HG03378 (cell line): ENCODE measurements at regions not wholly inside any gene's neighbourhood (a gene's known extent, or its start where the extent isn't known, plus 50 kb on each side); places are given as distances from the start of the nearest gene placed in this dataset.
"Not testable (repeated sequence)": the region's sequence is repeated elsewhere in the genome, so short reads cannot be mapped to it uniquely, and the experiment has no call there.

ENCODE experiments used
- ATAC-seq: cut with Tn5 transposase; IDR thresholded peaks from one replicate; pipeline ENCODE4 v1.9.1; 2021; ENCODE audit warnings: mild to moderate bottlenecking, moderate library complexity; ENCODE audit not compliant: unreplicated experiment

DNA sequence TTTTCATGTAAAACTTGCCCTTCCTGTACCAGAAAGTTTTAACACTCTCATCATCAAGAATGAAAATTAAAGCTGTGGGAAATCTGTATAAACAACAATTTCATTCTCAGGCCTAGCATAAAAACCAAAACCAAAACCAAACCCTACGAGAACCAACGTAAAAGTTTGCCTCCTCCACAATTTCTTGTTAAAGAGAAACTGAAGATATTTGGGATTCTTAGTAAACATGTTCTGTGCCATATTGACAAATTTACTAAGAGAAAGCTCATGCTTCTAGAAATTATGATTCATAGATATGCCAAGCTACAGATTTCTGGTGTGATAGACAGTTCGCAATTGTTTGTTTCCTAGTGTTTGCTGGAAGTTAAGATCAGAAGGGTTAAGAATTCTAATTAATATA lies 801.0 kb upstream of the NUDT12 start:
- ATAC-seq, result no peak

DNA sequence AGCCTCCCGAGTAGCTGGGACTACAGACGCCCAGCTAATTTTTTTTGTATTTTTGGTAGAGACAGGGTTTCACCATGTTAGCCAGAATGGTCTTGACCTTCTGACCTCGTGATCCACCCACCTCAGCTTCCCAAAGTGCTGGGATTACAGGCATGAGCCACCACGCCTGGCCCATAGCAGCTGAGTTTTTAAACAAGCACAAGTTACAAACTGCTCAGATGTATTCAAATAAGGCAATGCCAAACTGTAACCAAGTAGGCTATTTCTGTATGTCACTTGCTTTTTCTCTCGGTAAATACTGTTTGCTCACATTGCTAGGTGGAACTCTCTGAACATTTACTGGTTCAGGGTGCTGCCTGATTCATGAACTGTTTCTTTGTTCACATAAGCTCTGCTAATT lies 799.3 kb upstream of the NUDT12 start:
- ATAC-seq, result no peak

DNA sequence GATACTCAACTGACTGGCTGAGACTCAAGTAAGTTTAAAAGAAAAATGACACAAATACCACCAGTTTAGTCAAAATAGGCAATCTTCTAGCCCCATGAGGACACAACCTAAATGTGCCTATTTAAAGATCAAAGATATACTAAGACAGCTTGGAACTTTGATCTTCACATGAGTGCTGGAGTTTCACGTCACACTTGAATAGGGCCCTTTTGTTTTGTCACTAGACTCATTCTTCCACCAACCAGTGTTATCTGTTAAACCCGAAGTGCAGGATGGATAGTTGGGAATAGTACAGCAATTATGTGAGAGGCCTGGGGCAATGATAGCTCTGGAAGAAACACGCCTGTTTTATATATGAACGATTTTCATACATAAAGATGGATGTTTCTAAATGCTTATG lies 792.8 kb upstream of the NUDT12 start:
- no peak for ATAC-seq

DNA sequence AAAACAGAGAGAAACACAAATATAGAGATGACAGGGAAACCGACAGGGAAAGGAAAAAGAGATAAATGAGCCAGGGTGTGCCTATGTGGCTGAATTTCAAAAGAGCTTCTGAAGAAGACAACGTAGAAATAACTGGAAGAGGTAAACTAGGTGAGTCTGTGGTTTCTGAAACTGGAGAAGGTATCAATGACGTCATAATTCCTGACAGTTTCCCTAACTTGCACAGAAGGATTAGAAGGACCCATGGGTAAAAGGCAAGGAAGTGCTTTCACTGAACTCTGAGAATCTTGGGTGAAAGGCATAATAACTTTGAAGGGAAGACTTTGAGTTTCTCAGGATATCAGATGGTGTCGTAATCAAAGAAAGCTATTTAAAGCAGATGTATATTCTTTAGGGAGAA lies 790.8 kb upstream of the NUDT12 start:
- no peak for ATAC-seq

DNA sequence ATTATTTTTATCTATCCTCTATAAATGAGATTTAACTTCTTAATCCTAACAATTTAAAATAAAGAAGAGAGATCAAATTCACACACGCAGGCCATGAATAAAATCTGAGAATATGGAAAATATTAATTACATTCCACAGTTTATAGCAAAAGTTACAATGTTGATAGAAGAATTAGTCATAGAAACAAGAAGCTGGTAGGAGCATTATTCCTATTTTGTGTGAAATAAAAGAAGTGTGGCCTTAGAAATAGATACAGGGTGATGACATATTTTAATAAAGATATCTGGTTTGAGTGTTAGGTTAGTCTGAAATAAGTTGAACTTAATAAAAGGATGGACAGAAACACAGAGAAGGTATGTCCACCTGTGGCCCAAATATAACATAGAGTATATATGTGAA lies 790.4 kb upstream of the NUDT12 start:
- ATAC-seq, result no peak

DNA sequence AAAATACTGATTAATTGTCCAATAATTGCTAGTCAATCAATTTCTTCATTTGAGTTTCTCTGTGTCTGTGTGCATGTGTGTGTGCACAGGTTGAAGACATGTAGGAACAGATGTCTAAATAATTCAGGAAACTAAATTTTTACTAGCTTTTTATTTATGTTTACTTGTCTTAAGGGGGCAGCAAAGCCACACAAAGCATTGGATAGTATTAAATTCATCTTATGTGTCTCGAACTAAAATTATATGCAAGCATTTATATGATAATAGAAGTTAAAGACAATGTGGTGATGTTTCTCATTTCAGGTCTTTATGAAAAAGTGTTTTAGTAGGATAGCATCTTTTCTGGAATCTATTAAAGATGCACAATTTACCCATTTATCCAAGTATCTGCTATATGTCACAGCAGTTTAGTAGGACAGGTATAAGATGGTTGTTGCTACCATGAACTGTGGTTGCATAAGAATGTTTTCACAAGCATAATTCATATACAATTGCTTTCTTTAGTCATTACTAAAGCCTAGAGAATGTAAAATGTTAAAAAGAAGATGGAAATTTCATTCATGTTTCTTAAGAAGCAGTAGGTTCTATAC lies 784.6 kb upstream of the NUDT12 start:
- ATAC-seq, result no peak

DNA sequence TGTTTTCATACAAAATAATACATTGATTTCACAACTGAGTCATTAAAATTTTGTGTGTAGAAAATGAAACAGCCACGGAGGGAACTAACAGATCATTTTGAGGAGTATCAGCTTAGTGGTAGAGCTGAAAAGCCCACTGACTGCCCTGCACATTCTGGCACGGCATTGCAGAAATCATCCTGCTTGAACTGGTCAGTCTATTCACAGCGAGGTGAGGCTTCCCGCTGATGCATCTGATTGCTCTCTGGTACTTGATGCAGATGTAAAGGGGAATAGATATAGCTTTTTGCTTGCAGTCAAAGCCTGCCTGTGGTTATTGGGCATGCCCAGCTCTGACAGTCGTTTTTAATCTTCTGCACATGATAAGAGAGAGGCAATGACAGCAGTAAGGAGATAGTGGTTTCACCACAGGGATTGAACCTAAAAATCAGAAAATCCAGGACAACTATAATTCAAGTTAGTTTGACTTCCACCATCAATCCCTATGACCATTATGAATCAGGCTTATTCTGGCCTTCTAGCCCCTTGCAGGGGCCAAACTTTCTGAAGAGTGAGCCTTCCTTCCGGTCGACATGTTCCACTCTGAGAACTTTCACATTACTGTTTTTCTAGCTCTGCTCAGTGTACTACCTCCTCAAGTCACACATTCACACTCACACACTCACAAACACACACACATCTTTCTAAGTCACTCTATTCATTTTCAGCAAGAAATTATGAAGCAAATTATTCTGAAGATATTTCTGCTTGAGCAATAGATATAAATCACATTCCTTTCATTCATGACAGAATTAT lies 782.8 kb upstream of the NUDT12 start:
- no peak for ATAC-seq

DNA sequence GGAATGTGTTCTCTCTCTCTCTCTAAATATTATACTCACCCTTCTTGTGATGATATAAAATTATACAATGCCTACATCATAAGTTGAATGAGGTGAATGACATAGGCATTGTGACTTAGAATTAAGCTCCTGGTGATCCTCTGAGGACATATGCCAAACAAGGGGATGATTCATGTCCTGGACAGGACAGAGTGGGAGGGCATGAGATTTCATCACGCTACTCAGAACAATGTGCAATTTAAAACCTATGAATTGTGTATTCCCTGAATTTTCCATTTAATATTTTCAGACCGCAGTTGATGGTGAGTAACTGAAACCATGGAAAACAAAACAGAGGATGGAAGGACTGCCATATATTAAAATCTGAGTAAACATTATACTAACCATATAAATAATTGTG lies 782.2 kb upstream of the NUDT12 start:
- no peak for ATAC-seq

DNA sequence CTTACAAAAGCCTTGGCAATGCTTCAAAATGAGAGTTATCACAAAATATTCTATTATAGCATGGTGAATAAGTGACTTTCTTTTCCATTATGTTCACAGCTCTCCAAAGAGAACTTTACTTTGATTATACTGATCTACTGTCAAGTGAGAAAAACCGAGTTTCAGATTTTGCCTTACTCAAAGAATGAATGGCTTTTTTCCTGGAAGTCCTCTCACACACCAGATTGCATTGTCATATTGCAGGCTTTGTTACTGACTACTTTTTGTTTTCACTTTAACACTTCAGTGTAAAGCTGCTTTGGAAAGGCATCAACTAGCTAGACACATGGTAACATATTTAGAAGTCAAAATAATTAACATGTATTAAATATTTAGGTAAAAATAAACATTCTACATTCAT lies 765.2 kb upstream of the NUDT12 start:
- no peak for ATAC-seq

DNA sequence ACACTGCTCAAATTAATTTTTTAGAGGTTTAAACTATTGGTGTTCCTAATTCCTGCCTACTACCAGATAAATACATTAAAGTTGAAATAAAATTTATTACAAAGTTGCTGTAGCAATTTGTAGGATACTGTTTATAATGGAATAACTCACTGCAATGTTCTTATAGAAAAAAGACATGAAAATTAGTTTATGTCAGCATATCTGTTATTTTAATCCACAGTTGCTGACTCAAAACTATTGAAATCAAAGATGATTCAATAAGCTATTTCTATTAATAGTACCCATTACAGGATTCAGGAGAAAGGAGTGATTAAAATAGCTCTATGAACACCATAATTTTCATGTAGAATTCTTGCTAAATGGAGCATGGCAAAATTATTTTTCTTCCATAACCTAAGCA lies 764.4 kb upstream of the NUDT12 start:
- no peak for ATAC-seq

DNA sequence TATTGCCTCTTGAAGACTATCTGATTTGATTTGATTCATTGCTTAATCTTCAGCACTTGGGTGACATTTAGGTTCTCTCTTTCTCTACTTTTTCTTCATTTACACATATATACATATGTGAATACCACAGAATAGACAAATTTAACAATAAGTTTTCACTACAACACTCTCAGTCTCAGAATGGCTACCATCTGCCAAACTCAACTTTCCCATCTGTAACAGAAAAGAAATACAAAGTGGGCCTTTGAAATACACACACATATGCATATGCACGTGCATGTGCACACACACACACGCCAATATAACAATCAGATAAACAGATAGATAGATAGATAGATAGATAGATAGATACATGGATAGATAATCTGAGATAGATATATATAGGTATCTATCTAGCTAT lies 762.8 kb upstream of the NUDT12 start:
- no peak for ATAC-seq

DNA sequence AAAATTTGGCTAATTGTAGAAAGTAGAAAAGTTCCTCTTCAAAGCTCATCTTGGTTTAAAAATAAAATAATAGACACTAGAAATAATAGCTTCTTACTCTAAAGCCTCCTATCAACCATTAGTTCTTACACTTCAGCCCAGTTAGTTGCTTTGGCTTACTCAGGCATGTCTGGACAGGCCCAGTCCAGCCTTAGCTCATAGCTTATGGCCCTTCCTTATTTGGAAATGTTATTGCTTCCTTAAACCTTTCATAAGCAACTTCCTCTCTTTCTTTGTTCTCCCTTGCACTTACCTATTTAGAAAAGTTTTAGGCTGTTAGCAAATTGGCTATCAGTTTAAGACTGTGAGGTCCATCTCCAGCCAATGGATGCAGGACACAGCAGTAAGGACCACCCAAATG lies 754.1 kb upstream of the NUDT12 start:
- ATAC-seq, result not testable (repeated sequence)

DNA sequence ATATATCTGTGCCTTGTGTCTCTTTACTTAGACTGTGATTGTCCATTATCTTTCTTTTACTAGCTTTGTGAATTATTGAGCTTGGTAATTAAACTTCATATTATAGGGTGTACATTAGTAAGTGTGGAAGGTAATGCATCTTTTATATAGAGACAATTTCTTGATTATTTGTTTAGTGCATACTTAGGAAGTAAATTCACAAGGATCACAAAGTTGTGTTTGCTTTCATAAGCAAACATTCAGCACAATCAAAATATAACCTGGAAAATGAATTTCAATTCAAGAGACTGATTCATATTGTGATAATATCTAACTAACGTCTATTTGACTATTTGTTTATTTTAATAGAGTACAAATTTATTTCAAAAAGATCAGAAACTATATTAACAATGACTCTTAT lies 749.9 kb upstream of the NUDT12 start:
- ATAC-seq, result no peak

DNA sequence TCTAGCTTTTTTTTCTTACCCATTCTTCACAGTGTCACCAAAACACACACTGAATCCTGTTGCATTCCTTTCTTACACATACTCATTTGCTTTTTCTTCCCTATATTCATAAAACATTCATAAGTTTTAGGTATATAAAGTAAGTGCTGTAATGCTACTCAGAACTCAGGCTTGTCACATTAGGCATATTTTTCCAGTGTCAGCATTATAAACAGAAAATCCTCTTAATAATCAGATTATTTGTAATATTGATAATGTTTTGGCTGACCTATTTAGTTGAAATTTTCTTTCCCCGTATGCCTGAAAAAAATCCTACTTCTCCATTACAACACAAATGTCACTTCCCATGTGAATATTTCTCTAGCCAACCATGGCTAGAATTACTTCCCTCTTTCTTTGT lies 743.0 kb upstream of the NUDT12 start:
- no peak for ATAC-seq

DNA sequence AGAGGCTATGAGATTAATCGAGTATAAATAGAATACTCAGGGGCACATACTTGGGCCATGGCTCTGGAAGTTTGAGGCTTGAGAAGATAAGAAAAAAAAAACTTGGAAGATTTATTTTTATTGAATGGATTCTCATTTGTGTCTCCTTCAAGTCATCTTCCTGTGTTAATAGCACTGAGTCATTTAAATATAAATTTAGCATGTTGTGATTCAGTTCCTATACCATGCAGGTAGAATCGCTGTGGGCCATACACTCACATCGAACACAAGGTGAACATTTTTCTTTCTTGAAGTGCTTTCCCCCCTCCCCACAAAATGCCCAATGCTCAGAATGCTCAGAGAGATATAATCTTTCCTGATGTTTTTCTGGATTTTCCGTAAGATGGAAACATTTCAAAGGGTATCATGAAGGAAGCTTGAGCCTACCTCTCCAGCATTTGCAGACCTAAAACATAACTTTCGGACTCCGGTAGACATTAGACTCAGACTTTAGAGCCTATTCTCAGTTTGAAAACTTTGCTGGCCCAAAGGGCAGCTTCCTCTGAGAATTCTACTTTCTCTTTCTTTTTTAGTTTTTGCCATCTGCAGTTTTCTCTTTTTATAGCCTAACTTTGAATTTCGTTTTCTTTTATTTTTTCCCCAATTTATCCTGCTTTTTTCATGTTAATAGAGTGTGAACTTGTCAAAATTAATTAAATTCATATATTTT lies 737.6 kb upstream of the NUDT12 start:
- ATAC-seq, result no peak

DNA sequence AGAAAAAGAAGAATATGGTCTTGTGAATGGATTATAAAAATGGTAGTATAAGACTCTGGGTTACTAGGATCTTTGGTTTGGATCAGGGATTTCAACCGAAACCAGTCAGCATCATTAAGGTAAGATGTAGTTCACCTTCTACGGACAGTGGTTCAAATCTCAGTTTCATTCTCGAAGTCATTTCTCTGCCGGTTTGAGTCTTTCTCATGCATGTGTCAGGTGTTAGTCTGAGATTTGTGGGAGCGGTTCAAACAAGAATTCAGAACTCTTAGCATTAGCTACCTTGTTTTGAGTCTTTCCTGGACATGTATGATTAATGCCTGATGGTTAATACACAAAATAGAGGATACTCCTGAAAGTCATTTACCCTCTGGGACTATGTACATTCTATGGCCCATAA lies 735.9 kb upstream of the NUDT12 start:
- ATAC-seq, result no peak

DNA sequence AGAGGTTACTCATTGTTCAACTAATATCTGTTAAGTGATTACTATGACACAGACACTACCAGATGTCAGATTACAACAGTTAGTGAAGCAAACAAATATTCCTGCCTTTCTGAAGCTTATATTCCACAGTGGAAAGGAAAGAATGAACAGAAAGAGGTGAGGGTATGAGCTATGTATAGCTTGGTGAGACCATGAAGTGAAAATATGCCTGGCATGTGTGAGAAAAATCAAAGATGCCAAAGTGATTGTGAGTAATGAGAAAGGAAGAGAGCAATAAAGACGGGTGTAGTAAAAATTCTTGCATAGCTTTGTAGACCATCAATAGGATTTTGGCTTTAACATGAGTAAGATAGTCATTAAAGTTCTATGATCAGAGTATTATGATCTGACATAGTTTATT lies 734.5 kb upstream of the NUDT12 start:
- no peak for ATAC-seq

DNA sequence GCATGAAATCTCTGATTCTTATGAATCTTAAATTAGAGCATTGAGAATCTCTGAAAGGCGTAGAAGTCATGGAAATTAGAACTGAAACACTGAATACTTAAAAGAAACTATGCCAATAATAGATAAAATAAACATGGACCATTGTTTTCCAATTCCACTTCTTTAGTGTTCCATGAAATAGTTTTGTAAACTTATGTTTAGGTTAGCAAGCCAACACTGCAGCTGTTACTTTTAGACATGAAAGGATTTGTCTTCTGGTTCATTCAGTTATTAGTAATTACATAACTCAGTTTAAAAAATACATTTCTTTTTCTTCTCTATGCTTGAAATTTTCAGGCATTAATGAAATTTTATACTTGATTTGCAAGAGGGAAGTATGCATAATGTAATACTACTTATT lies 733.4 kb upstream of the NUDT12 start:
- ATAC-seq, result no peak

DNA sequence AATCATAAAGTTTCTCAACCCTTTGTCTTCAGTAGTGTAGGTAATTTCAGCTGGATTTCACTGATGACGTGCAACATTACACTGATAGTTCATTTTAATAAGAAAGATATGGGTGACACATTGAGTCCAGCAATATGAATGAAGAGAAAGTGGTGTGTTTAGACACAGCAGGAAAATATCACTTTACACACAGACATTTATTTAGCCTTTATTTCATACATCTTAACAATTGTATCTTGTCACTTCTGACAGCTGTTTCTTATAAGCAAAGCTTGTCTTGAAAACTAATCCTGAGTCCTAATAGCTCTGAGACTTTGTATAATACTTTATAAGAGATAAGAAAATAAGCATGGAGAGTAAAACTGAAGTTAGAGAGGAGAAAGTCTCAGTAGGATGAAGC lies 720.5 kb upstream of the NUDT12 start:
- ATAC-seq, result no peak

DNA sequence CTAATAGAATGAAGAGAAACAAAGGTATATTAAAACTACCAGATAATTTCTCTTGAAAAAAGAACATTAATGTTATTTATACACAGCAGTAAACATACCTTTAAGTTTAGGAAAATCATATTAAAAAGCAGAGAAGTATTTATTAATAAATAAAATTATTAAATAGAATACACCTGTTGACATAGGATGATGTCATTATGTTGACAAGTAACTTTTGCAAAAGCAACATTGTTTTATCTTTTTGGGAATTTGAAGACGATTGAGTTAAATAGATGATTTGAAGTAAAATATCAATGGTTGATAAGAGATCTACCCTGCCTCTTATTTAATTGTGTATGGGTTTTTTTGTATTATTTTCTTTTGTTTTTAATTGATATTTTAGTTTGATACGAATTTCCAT lies 711.1 kb upstream of the NUDT12 start:
- ATAC-seq, result no peak

DNA sequence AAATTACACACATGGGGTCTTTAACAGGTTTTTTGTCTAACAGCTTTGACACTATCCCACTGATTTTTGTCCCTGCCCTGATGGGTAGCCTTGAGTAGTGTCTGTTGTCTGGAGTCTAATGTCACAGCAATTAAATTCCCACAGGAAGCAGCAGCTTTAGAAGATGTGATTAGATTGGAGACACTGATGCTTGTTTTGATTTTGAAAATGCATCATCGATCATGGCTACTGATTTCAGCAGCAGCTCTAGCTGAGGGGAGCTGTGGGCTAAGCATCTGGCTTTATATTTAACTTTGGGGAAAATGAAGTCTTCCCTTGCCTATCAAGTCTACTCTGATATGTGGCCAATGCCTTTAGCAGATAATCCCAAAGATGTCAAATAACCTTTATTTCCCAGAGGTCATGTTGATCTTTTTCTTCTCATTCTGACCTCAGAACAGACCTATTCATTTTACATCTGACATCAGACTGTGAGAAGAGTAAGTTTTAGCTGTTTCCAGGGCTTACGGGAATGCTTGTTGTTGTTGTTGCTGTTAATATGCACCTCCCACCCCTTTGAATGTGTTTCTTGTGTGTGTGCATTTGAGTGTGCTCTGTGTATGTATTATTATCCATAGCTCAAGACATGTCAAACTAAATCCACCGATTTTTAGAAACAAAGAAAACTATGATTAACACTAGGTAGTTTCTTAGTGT lies 704.9 kb upstream of the NUDT12 start:
- no peak for ATAC-seq

DNA sequence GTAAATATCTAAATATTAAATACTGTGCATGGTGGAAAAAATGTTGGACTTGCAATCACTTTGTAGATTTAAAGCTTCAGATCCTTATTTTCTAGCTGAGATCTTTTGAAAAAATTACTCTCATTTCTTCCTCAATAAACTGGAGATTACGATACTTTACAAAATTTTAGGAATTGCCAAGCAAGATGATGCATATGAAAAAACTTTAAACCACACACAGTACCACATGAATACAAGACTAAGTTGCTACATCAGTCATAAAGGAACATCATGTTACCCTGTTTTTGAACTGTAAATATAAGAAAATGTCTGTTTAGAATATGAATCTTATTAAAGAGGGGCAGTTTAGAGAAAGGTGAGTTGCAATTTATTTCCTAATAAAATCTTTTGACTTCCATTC lies 703.6 kb upstream of the NUDT12 start:
- no peak for ATAC-seq
